MM.1S (cell line): ENCODE measurements at regions not wholly inside any gene's neighbourhood (a gene's known extent, or its start where the extent isn't known, plus 50 kb on each side); places are given as distances from the start of the nearest gene placed in this dataset.

ENCODE experiments used
- DNase-seq: peaks from one replicate; pipeline ENCODE4 v3.0.0-alpha.2; 2015
- H2AFZ ChIP-seq: fragments of 300-600 bp; sonication (generic); 2 replicates; pipeline ENCODE4 v1.6.0; 2016; ENCODE audit warnings: antibody characterized with exemption, low read length
- H3F3A ChIP-seq: fragments of 300-600 bp; sonication (generic); 2 replicates; pipeline ENCODE4 v1.6.1; 2016; ENCODE audit warnings: mild to moderate bottlenecking, antibody characterized with exemption, low read length, moderate library complexity, mixed read lengths; ENCODE audit not compliant: insufficient read depth
- H3K27ac ChIP-seq: fragments of 300-600 bp; sonication (generic); 2 replicates; pipeline ENCODE4 v1.5.1; 2016; ENCODE audit warnings: mild to moderate bottlenecking, low read length
- H3K27me3 ChIP-seq: fragments of 300-600 bp; sonication (generic); replicated peaks from 2 replicates; pipeline ENCODE4 v1.6.0; 2016; ENCODE audit warnings: low read length; ENCODE audit not compliant: insufficient read depth
- H3K36me3 ChIP-seq: fragments of 300-600 bp; sonication (generic); replicated peaks from 2 replicates; pipeline ENCODE4 v1.6.1; 2016; ENCODE audit warnings: mild to moderate bottlenecking, low read length, mixed read lengths; ENCODE audit not compliant: insufficient read depth
- H3K4me1 ChIP-seq: fragments of 300-600 bp; sonication (generic); 2 replicates; pipeline ENCODE4 v1.6.1; 2016; ENCODE audit warnings: low read length, mixed read lengths
- H3K4me2 ChIP-seq: fragments of 300-600 bp; sonication (generic); 2 replicates; pipeline ENCODE4 v1.6.0; 2016; ENCODE audit warnings: low read depth, low read length
- H3K4me3 ChIP-seq: fragments of 300-600 bp; sonication (generic); 2 replicates; pipeline ENCODE4 v1.5.1; 2016; ENCODE audit warnings: low read length, mixed read lengths
- H3K79me2 ChIP-seq: fragments of 300-600 bp; sonication (generic); 2 replicates; pipeline ENCODE4 v1.6.1; 2016; ENCODE audit warnings: mixed run types, low read length, mixed read lengths
- H3K9ac ChIP-seq: fragments of 300-600 bp; sonication (generic); 2 replicates; pipeline ENCODE4 v1.6.1; 2016; ENCODE audit warnings: low read length, mixed read lengths
- H3K9me2 ChIP-seq: fragments of 300-600 bp; sonication (generic); replicated peaks from 2 replicates; pipeline ENCODE4 v1.6.1; 2016; ENCODE audit warnings: mild to moderate bottlenecking, low read length, mixed read lengths; ENCODE audit not compliant: insufficient read depth
- H3K9me3 ChIP-seq: fragments of 300-600 bp; sonication (generic); replicated peaks from 2 replicates; pipeline ENCODE4 v1.6.1; 2016; ENCODE audit warnings: mild to moderate bottlenecking, low read length, mixed read lengths; ENCODE audit not compliant: insufficient read depth
- H4K20me1 ChIP-seq: fragments of 300-600 bp; sonication (generic); 2 replicates; pipeline ENCODE4 v1.6.1; 2016; ENCODE audit warnings: mild to moderate bottlenecking, low read length, moderate library complexity, mixed read lengths; ENCODE audit not compliant: insufficient read depth
- EZH2 ChIP-seq: fragments of 300-600 bp; sonication (generic); optimal IDR thresholded peaks from 2 replicates; pipeline ENCODE3; 2017; ENCODE audit warnings: low read depth, mild to moderate bottlenecking, antibody characterized with exemption, low read length, mixed read lengths
- EZH2phosphoT487 ChIP-seq: fragments of 300-600 bp; sonication (generic); IDR thresholded peaks from 2 replicates; pipeline ENCODE4 v1.6.1; 2018; ENCODE audit warnings: antibody characterized with exemption, low read length
- TF ChIP-seq, protein P1 (sequence below): fragments of 300-600 bp; sonication (generic); IDR thresholded peaks from 2 replicates; pipeline ENCODE4 v1.5.1; 2016; ENCODE audit warnings: antibody characterized with exemption, low read length, mixed read lengths

DNA sequence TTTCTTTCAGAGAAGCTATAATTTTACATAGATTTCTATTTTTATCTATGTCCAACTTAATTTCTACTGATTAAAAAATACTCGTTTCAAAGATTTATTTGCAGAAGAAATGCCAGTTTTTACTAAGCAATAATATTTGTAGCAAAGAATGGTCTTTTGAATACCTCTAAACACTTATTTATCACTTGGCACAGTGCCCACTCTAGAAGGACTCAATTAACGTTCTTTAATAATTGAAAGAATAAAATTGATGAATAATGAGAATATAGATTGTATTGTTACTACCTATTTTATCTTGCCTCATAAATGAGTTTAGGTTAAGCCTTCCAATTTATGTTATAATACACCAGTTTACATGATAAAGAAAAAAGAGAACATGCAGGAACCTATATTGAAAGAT, 889.7 kb upstream of the CDH9 start:
- no peaks in the 10 kb centered on the region for H3K27me3 ChIP-seq
- no peak overlapping the region for H3K27ac ChIP-seq
- no peak overlapping the region for H3K4me2 ChIP-seq
- no peaks in the 10 kb centered on the region for H3K4me1 ChIP-seq
- H3K4me3 ChIP-seq: no peak overlapping the region
- TF ChIP-seq EZH2 (no peak), EZH2phosphoT487 (no peak)
- TF ChIP-seq, protein P1, sequence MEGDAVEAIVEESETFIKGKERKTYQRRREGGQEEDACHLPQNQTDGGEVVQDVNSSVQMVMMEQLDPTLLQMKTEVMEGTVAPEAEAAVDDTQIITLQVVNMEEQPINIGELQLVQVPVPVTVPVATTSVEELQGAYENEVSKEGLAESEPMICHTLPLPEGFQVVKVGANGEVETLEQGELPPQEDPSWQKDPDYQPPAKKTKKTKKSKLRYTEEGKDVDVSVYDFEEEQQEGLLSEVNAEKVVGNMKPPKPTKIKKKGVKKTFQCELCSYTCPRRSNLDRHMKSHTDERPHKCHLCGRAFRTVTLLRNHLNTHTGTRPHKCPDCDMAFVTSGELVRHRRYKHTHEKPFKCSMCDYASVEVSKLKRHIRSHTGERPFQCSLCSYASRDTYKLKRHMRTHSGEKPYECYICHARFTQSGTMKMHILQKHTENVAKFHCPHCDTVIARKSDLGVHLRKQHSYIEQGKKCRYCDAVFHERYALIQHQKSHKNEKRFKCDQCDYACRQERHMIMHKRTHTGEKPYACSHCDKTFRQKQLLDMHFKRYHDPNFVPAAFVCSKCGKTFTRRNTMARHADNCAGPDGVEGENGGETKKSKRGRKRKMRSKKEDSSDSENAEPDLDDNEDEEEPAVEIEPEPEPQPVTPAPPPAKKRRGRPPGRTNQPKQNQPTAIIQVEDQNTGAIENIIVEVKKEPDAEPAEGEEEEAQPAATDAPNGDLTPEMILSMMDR: no peak
- H3F3A ChIP-seq: no peaks in the 10 kb centered on the region
- no peak overlapping the region for H3K9ac ChIP-seq
- H3K36me3 ChIP-seq: no peaks in the 10 kb centered on the region
- no peaks in the 10 kb centered on the region for H3K9me2 ChIP-seq
- no peaks in the 10 kb centered on the region for H3K9me3 ChIP-seq
- no peaks in the 10 kb centered on the region for H3K79me2 ChIP-seq
- no peak overlapping the region for H2AFZ ChIP-seq
- no peaks in the 10 kb centered on the region for H4K20me1 ChIP-seq
- no peak for DNase-seq

DNA sequence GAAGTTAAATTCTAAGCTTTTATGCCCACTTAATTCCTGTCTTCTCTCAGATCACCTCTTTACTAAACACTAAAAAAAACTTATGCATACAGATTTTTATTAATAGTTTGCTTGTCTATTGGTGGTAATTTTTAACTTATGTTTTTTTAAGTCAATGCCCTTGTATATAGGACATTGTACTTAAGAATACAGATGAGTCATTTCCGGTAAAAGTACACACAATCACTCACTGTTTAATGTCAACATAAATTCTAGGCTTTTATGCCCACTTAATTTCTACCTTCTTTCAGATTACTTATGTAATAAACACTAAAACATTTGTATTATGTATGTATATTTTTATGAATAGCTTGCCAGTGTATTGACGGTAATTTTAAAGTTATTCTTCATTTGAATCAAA, 872.8 kb upstream of the CDH9 start:
- Histone ChIP-seq H3K36me3 (no peaks in the 10 kb centered on the region), H3K4me2 (no peak overlapping the region), H3K27ac (no peak overlapping the region), H3K9ac (no peak overlapping the region), H2AFZ (no peak overlapping the region), H3K9me3 (no peaks in the 10 kb centered on the region), H3K4me3 (no peak overlapping the region), H3K9me2 (no peaks in the 10 kb centered on the region), H3K27me3 (no peaks in the 10 kb centered on the region), H3K4me1 (no peaks in the 10 kb centered on the region), H4K20me1 (no peaks in the 10 kb centered on the region), H3F3A (no peaks in the 10 kb centered on the region), H3K79me2 (no peaks in the 10 kb centered on the region)
- no peak for DNase-seq
- TF ChIP-seq EZH2: no peak
- no peak for TF ChIP-seq EZH2phosphoT487

DNA sequence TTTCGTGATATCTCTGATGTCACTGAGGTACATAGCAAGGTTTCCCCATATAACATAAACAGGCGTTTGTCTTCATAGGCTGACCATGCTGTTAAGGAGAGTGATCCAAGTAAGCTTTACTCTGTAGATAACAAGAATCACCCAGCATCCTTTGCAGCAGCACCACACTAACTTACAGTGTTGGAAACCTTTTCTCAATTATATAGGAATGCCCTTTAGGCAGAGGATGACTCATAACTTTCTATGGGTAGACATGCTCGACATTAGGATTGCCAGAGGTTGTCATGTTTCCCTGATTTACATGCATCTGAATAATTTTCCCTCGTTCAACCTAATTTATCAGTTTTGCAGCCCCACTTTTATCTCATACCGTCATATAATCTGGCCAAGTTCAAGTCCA, 870.0 kb upstream of the CDH9 start:
- Histone ChIP-seq H3K4me1 (no peaks in the 10 kb centered on the region), H3K9me2 (no peaks in the 10 kb centered on the region), H3F3A (no peaks in the 10 kb centered on the region), H3K9ac (no peak overlapping the region), H3K27me3 (no peaks in the 10 kb centered on the region), H2AFZ (no peak overlapping the region), H3K4me2 (no peak overlapping the region), H3K79me2 (no peaks in the 10 kb centered on the region), H3K36me3 (no peaks in the 10 kb centered on the region), H3K4me3 (no peak overlapping the region), H3K9me3 (no peaks in the 10 kb centered on the region), H4K20me1 (no peaks in the 10 kb centered on the region), H3K27ac (no peak overlapping the region)
- TF ChIP-seq EZH2phosphoT487: no peak
- TF ChIP-seq EZH2: no peak
- TF ChIP-seq, protein P1: no peak
- DNase-seq: no peak

DNA sequence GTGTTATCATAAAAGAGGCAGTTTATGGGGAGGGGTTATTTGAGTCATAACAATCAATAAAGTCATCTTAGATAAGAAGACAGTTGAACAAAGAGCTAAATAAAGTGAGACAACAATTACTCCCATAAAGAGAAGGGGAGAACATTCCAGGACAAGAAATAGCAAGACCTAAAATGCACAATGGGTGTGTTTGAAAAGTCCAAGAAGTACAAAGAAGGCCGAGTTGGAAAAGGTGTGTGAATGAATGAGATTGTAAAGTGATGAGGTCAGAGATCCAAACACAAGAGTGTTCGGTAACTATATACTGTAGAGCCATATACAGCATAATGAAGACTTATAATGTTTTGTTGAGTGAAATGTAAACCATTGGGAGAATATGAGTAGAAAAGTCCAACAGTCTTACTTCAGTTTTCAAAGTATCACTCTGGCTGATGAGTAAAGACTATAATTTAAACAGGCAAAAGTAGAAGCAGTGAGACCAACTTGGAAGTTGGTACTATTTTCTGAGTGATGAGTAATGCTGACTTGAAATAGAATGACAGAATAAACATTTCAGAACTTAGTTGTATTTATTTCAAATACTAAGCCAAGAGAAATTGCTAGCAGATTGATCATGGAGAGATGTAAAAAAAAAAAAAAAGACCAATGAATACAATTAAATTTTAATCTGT, 868.7 kb upstream of the CDH9 start:
- Histone ChIP-seq H3K79me2 (no peaks in the 10 kb centered on the region), H3K4me2 (no peak overlapping the region), H3K9ac (no peak overlapping the region), H3K27ac (no peak overlapping the region), H3K9me3 (no peaks in the 10 kb centered on the region), H4K20me1 (no peaks in the 10 kb centered on the region), H3K27me3 (no peaks in the 10 kb centered on the region), H3F3A (no peaks in the 10 kb centered on the region), H3K36me3 (no peaks in the 10 kb centered on the region), H3K4me1 (no peaks in the 10 kb centered on the region), H3K4me3 (no peak overlapping the region), H2AFZ (no peak overlapping the region), H3K9me2 (no peaks in the 10 kb centered on the region)
- no peak for DNase-seq
- TF ChIP-seq EZH2phosphoT487 (no peak), EZH2 (no peak)
- TF ChIP-seq, protein P1: no peak
